ENCODE measurements at regions not wholly inside any gene's neighbourhood (a gene's known extent, or its start where the extent isn't known, plus 50 kb on each side); places are given as distances from the start of the nearest gene placed in this dataset.

- TF ChIP-seq, protein P1, sequence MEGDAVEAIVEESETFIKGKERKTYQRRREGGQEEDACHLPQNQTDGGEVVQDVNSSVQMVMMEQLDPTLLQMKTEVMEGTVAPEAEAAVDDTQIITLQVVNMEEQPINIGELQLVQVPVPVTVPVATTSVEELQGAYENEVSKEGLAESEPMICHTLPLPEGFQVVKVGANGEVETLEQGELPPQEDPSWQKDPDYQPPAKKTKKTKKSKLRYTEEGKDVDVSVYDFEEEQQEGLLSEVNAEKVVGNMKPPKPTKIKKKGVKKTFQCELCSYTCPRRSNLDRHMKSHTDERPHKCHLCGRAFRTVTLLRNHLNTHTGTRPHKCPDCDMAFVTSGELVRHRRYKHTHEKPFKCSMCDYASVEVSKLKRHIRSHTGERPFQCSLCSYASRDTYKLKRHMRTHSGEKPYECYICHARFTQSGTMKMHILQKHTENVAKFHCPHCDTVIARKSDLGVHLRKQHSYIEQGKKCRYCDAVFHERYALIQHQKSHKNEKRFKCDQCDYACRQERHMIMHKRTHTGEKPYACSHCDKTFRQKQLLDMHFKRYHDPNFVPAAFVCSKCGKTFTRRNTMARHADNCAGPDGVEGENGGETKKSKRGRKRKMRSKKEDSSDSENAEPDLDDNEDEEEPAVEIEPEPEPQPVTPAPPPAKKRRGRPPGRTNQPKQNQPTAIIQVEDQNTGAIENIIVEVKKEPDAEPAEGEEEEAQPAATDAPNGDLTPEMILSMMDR (IDR thresholded peaks at IDR 0.05): no peak
- TF ChIP-seq POLR2A (IDR thresholded peaks at IDR 0.05) (no peak), POLR2AphosphoS5 (IDR thresholded peaks at IDR 0.05) (no peak), EP300 (IDR thresholded peaks at IDR 0.05) (no peak)
- H3K27me3 ChIP-seq: no peaks in the 10 kb centered on the region
- H3K36me3 ChIP-seq: no peaks in the 10 kb centered on the region
- H3K4me3 ChIP-seq: no peak overlapping the region
- WGBS, 2 donors: 74 to 80% methylated on average over 4 of the region's 4 CpGs
- H3K9me3 ChIP-seq: no peaks in the 10 kb centered on the region
- H3K4me1 ChIP-seq: peaks cover 0 to 11% (median 7%) of the 10 kb centered on the region in 4 donors
- no peak for DNase-seq
- no peak overlapping the region for H3K27ac ChIP-seq
- intact Hi-C loops (cut with DNase I): no loop called here
Observed at GRCh38 chr16:58831386-58831785, 97.3 kb upstream of the GOT2 start.

GRCh38 chr16:58828901-58829545 lies 94.9 kb upstream of the GOT2 start:
- intact Hi-C loops (cut with DNase I): no loop called here
- H3K27me3 ChIP-seq: no peaks in the 10 kb centered on the region
- TF ChIP-seq EP300 (IDR thresholded peaks at IDR 0.05) (no peak), POLR2A (IDR thresholded peaks at IDR 0.05) (no peak), POLR2AphosphoS5 (IDR thresholded peaks at IDR 0.05) (peak in 2 of 4 donors; percentile 32 to 65)
- TF ChIP-seq, protein P1 (IDR thresholded peaks at IDR 0.05): no peak
- peak overlapping the region in 1 of 4 donors; percentile 7 for H3K4me3 ChIP-seq
- WGBS, 2 donors: 58 to 76% methylated on average over 8 of the region's 8 CpGs
- H3K36me3 ChIP-seq: no peaks in the 10 kb centered on the region
- no peaks in the 10 kb centered on the region for H3K9me3 ChIP-seq
- DNase-seq: no peak
- H3K27ac ChIP-seq: no peak overlapping the region
- peaks cover 0 to 11% (median 7%) of the 10 kb centered on the region in 4 donors for H3K4me1 ChIP-seq

DNA sequence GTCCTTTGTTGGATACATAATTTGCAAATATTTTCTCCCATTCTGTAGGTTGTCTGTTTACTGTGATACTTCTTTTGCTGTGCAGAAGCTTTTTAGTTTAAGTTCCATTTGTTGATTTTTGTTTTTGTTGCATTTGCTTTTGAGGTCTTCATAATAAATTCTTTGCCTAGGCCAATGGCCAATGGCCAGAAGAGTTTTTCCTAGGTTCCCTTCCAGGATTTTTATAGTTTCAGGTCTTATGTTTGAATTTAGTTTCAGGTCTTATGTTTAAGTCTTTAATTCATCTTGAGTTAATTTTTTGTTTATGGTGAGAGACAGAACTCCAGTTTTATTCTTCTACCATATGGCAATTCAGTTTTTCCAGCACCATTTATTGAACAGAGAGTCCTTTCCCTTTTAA lies 90.1 kb upstream of the GOT2 start:
- H3K4me3 ChIP-seq: no peak overlapping the region
- H3K9me3 ChIP-seq: peaks cover 0 to 4% (median 0%) of the 10 kb centered on the region in 4 donors
- intact Hi-C loops (cut with DNase I): no loop called here
- H3K4me1 ChIP-seq: peaks cover 0 to 21% (median 13%) of the 10 kb centered on the region in 4 donors
- H3K27me3 ChIP-seq: no peaks in the 10 kb centered on the region
- no peak for TF ChIP-seq EP300 (IDR thresholded peaks at IDR 0.05)
- TF ChIP-seq POLR2A (IDR thresholded peaks at IDR 0.05): no peak
- TF ChIP-seq, protein P1 (IDR thresholded peaks at IDR 0.05): no peak
- TF ChIP-seq POLR2AphosphoS5 (IDR thresholded peaks at IDR 0.05): no peak
- no peak for DNase-seq
- no peak overlapping the region for H3K27ac ChIP-seq
- H3K36me3 ChIP-seq: no peaks in the 10 kb centered on the region

DNA sequence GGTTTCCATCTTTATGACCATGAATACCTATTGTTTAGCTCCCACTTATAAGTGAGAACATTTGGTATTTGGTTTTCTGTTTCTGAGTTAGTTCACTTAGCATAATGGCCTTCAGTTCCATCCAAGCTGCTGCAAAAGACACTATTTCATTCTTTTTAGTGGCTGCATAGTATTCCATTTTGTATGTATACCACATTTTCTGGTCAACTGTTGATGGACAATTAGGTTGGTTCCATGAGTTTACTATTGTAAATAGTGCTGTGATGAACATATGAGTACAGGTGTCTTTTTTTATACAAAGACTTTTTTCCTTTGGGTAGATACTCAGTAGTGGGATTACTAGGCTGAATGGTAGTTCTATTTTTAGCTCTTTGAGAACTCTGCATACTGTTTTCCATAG lies 87.8 kb upstream of the GOT2 start:
- DNase-seq: no peak
- TF ChIP-seq, protein P1 (IDR thresholded peaks at IDR 0.05): no peak
- TF ChIP-seq POLR2AphosphoS5 (IDR thresholded peaks at IDR 0.05): no peak

DNA sequence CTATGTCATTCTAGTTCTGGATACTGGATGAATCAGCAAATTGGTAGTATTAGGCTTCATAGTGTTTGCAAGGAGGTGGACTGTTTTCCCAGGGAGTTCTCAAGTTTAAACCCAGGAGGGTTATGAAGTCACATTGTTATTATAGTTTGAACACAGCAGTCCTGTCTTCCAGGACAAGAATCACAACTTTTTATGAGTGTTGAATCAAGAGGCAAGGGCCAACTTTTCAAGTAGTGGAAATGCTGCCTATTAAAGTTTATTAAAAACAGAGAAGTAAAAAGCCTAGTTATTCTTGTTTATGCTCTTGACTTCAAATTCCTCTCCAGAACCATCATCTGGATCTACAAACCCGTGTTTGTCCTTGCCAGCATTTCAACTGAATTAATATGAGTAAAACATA lies 86.3 kb upstream of the GOT2 start:
- Histone ChIP-seq H3K36me3 (no peaks in the 10 kb centered on the region), H3K9me3 (peaks cover 0 to 4% (median 0%) of the 10 kb centered on the region in 4 donors), H3K27ac (no peak overlapping the region), H3K4me3 (no peak overlapping the region), H3K27me3 (no peaks in the 10 kb centered on the region), H3K4me1 (peaks cover 0 to 12% (median 5%) of the 10 kb centered on the region in 4 donors)
- TF ChIP-seq POLR2A (IDR thresholded peaks at IDR 0.05): no peak
- TF ChIP-seq EP300 (IDR thresholded peaks at IDR 0.05): no peak
- TF ChIP-seq, protein P1 (IDR thresholded peaks at IDR 0.05): no peak
- no peak for TF ChIP-seq POLR2AphosphoS5 (IDR thresholded peaks at IDR 0.05)
- no peak for DNase-seq
- intact Hi-C loops (cut with DNase I): no loop called here
- WGBS, 2 donors: 53 to 65% methylated on average over 1 of the region's 1 CpG

More for the DNA sequence above, 87.8 kb upstream of the GOT2 start:
- Histone ChIP-seq H3K27ac (no peak overlapping the region), H3K27me3 (no peaks in the 10 kb centered on the region), H3K9me3 (peaks cover 0 to 4% (median 0%) of the 10 kb centered on the region in 4 donors), H3K4me3 (no peak overlapping the region), H3K36me3 (no peaks in the 10 kb centered on the region), H3K4me1 (peaks cover 0 to 12% (median 5%) of the 10 kb centered on the region in 4 donors)
- intact Hi-C loops (cut with DNase I): no loop called here
